ENCODE measurements at regions not wholly inside any gene's neighbourhood (a gene's known extent, or its start where the extent isn't known, plus 50 kb on each side); places are given as distances from the start of the nearest gene placed in this dataset.

DNA sequence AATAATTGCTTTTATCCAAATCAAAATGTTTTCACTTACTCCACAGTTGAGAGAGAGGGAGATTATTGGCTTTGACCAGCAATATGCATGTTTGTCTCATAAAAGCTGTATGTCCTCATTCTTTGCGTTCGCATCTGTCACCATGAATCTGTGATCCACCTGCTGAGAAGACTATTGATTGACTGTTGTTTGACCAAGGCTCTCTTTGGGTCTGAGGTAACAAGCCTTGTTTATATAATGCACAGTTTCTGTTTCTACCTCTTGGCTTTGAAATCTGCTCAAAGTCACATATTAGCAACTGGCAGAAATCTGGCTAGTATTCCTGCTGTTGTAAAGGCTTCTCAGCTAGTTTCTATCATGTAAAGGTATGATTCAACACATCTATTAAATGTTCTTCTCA lies 157.0 kb downstream of the LYPLAL1 start:
- no peak for TF ChIP-seq CTCF (IDR thresholded peaks at IDR 0.05)

DNA sequence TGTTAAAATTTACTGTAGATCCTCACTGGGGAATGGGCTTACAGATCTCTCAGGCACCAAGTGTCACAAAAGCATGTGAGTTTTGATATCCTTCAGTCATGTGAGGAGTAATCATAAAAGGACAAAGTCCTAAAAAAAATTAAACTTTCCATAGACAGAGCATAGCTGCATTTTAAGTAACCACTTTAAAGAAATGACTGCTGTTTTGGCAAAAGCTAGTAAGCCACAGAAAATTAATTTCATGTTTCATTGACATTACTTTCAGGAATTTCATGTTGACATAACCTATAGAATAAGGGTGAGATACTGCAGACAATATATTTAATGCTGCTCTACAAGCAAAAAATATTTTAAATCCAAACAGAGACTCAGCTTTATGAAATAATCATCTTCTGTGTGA lies 156.3 kb downstream of the LYPLAL1 start:
- no peak for TF ChIP-seq CTCF (IDR thresholded peaks at IDR 0.05)

GRCh38 chr1:219329578-219329977 lies 155.9 kb downstream of the LYPLAL1 start:
- no peak for TF ChIP-seq CTCF (IDR thresholded peaks at IDR 0.05)

DNA sequence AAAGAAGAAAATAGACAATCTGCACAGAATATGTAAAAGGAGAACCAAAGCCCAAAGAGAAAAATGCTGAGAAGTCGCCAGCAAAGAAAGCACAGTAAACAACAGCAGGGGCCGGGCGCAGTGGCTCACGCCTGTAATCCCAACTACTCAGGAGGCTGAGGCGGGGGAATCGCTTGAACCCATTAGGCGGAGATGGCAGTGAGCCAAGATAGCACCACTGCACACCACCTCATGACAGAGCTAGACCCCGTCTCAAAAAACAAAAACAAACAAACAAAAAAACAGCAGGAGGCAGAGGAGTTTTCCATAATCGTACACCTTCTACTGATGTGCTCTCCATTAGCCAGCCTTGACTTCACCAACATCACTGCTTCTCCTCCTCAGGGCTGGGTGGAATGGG lies 153.2 kb downstream of the LYPLAL1 start:
- TF ChIP-seq CTCF (IDR thresholded peaks at IDR 0.05) = no peak

- TF ChIP-seq CTCF (IDR thresholded peaks at IDR 0.05) = no peak
Observed at GRCh38 chr1:219325368-219325742, 151.7 kb downstream of the LYPLAL1 start.

DNA sequence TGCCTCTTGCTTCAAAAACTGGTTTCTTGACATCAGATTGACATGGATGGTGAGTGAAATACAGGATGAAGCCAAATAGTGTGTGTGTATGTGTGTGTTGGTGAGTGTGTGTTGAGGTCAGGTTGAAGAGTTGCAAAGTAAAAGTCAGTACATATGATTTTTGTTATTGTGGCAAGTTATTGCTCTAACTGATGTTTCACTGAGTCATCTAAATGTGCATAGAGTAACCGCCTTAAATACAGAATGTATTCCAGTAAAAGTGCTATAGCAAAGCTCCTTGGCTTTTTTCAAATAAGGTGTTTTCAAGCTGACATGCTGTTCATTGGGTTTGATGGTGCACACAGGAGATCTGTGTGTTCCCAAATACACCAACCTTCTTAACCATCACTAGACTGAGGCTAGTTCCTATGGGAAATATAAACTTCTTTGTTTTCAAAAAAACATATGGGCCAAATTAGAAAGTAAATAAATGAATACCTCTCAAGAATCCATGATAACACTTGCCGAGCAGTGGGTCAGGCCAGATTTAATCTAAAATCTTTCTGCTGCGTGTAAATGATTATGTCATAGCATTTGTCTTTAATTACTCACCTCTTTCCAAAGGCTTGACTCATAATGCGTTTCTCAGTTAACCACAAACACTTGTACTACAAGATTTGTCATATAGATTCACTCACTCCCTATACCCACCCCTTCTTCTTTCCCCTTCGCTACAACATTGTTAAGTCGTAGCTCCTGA lies 151.1 kb downstream of the LYPLAL1 start:
- no peak for TF ChIP-seq CTCF (IDR thresholded peaks at IDR 0.05)

GRCh38 chr1:219324171-219324570 lies 150.5 kb downstream of the LYPLAL1 start:
- no peak for TF ChIP-seq CTCF (IDR thresholded peaks at IDR 0.05)

- no peak for TF ChIP-seq CTCF (IDR thresholded peaks at IDR 0.05)
Observed at GRCh38 chr1:219323426-219323825, 149.7 kb downstream of the LYPLAL1 start.
